Stimulated activated CD4-positive, alpha-beta T cell treated with anti-CD3 and anti-CD28 coated beads, TNF-alpha, amount 100 ng/mL, for 24 hours (primary cell): ENCODE measurements at regions not wholly inside any gene's neighbourhood (a gene's known extent, or its start where the extent isn't known, plus 50 kb on each side); places are given as distances from the start of the nearest gene placed in this dataset.
"Not testable (repeated sequence)": the region's sequence is repeated elsewhere in the genome, so short reads cannot be mapped to it uniquely, and the experiment has no call there.

Source experiments
- DNase-seq, 3 experiments: peaks; one replicate each; pipeline ENCODE4 v3.0.0-alpha.2; 2020; ENCODE audit warnings: low read depth in 3 of 3

DNA sequence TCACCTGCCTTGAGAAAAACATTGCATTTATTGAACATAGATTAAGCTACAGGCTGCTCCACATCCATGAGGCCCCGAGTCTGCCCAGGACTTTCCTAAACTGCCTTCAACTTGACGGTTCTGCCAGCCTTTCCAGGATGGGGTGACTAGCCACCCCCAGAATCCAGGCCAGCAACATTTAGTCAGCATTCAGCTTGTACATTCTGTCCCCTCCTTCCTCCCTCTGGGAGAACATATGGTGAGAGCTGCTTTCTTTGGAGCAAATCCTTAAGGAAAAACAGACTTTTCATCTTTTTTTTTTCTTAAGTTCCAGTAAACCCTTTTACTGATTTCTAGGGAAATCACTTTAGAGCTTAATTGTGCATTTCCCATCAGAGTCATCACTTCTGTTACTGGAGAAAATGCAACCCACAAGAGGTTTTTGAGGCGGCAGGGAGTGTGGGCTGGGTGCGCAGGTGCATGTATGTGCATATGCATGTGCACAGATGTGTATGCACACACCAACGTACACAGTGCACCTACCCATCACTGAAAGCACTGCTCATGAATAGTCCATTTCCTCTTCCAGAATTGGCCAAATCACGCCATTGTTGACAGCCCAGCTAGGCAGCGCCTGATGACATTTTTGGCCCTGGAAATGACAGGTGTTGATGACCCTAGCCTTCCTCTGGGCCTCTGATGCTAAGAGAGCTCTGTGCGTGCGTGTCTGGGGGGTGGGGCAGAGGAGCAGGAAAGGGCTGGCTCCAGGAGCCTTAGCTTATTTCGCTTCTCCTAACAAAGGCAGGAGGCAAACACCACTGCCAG, 145.6 kb downstream of the HSD17B3 start:
- no peak for DNase-seq

DNA sequence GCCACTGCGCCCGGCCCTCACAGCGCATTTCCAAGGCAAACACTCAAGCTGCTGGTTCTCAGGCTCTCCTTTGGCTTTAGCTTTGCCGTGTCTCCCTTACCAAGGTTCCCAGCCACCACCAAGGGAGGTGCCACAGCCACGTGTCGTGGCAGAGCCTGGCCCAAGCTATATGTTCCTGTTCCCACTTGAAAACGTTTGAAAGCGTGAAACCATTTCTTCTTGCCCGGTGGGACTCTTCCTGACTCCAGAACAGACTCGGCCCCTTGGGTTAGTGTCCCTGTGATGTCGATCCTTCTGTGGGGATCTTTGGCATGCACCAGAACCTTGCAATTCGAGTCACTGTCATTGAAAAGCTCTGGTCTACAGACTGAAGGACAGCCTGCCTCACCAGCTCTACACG, 147.9 kb downstream of the HSD17B3 start:
- DNase-seq = no peak

DNA sequence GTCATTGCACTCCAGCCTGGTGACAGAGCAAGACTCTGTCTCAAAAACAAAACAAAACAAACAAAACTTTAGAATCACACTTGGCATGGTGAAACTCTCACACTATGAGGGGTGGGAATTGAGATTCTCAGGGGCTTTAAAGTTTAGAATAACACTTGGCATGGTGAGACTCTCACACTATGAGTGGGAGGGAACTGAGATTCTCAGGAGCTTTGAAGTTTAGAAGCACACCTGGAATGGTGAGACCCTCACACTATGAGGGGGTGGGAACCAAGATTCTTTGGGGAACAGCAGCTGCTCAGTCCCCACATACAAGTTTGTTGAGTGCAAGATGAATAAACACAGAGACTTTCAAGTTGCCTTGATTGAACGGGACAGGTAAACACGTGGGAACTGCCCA, 149.4 kb downstream of the HSD17B3 start:
- DNase-seq = no peak

DNA sequence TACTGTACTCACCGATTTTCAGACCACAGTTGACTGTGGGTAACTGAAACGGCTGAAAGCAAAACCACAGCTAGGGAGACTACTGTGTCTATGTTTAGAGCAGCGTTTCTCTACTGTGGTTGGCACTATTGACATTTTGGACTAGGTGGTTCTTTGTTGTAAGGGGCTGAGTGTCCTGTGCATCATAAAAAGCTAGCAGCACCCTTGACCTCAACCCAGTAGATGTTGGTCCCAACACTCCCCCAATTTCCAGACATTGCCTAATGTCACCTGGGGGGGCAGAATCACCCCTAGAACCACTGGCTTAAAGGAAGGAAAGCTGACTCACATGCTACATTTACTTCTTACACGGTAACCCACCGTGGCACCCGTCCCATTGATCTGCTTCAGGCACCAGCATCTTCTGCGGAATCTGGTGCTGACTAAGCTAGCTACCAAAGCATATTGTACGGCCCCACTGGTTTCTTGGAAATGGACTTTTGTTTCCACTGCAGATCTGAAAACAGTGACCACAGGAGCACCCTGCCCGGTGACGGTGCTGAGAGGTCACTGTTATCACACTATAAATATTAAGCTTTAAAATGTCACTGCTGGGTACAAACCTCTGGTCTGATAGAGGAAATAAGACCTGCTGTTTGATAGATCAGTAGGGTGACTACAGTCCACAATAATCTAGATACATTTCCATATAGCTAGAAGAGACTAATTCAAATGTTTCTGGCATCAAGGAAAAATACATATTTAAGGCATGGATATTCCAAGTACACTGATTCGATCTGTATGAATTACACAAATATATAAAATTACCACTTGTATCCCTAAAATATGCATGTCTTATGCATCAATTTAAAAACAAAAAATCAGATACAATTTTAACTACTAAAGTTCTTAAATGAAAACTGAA, 151.4 kb downstream of the HSD17B3 start:
- DNase-seq = peak in 2 of 3 experiments; percentile 10 to 57

DNA sequence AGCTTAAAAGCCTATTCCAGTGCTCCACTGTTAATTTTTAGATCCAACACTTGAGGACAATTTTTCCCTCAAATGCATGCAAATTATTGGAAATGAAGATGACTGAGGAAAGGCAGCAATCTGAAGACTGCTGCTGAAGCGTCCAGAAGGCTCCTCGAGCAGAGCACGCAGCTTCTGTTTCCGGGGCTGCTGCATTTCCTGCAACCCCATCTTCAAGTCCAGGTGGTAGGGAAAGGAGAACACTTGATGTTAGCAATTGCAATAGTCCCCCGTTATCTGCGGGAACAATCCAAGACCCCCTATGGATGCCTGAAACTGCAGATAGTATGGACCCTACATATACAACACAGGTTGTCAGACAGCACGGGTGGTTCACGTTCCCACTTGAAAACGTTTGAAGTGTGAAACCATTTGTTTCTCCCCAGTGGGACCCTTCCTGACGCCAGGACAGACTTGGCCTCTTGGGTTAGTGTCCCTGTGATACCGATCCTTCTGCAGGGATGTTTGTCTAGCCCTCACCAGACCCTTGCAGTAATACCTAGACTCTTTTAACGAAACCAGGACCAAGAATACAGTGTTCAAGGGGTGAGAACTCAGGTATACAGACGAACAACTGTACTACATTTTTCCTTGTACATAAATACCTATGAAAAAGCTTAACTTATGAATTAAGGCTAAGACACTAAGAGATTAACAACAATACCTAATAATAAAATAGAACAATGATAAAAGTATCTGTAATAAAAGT, 152.3 kb downstream of the HSD17B3 start:
- DNase-seq = no peak

DNA sequence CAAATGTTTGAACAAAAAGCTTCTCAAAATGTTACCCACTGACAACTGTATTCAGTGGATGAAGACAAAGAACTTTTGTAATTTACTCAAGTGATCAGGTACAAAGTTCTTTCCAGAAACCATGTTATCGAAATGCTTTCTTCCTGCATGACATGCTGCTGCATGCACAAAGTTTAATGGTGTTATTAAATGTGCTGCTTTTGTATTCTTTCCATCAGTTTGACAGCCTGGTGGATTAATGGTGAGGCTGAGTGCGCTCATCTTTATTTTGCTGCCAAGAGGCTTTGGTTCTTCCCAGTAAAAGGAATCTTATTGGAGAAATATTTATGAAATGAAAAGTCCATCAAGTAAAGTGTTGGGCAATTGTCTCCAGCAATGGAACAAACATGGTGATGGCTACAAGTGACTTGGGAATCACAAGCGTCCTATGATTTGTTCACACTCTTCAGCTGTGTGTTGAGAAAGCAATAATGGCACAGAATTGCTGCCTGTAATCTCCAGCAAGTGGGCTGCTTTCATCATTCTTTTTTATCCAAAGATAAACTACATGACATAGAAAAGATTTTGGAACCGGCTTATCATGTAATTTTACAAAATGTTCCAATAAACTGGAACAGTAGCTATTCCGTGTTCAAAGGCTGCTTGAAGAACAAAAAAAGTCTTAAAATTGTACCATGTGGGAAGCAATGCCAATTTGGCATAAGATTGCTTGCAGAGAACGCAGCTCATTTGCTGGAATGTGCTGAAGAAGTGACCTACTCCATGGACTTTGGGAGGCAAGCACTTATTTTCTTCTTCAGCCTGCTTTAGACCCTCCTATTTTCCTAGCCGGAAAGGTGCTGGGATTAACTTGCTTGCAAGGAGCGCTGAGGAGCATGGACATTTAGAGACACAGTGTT, 153.1 kb downstream of the HSD17B3 start:
- no peak for DNase-seq

DNA sequence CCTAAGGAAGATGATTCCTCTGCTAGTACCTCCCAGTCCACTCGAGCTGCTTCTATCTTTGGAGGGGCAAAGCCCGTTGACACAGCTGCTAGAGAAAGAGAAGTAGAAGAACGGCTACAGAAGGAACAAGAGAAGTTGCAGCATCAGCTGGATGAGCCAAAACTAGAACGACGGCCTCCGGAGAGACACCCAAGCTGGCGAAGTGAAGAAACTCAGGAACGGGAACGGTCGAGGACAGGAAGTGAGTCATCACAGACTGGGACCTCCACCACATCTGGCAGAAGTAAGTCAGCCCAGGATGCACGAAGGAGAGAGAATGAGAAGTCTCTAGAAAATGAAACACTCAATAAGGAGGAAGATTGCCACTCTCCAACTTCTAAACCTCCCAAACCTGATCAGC, 154.9 kb downstream of the HSD17B3 start:
- DNase-seq = not testable (repeated sequence)

DNA sequence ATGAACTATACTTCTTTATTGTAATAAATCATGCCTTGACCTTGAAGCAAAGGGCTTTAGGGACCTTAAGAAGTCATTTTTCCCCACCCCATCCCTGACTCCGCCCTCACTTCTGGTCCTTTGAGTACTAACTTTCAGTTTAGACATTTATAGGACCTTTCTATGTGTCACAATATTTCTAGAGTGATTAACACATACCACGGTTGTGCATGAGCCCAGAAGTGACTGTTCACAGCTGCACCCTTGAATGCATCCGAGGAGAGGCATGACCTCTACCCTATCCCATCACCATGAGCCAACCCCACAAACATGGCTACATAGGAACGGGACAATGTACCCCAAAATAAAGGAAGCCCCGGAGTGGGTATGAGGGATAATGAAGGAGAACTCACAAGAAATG, 160.3 kb downstream of the HSD17B3 start:
- DNase-seq = no peak

DNA sequence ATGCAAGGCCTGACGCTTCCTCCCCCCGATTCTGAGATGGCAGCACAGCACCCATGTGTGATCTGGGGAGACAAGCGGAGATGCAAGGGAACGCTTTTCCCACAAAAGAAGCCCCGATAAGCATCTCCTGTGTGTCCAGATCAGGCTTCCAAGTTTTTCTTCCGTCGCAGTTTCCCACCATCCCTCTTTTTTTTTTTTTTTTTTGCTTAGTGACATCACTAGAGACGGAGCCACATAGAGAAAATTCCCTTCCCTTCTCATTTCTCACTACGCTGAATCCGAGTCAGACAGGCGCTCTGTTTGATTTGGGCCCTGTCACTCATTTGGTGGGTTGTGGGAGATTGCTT, 160.9 kb downstream of the HSD17B3 start:
- DNase-seq = no peak

DNA sequence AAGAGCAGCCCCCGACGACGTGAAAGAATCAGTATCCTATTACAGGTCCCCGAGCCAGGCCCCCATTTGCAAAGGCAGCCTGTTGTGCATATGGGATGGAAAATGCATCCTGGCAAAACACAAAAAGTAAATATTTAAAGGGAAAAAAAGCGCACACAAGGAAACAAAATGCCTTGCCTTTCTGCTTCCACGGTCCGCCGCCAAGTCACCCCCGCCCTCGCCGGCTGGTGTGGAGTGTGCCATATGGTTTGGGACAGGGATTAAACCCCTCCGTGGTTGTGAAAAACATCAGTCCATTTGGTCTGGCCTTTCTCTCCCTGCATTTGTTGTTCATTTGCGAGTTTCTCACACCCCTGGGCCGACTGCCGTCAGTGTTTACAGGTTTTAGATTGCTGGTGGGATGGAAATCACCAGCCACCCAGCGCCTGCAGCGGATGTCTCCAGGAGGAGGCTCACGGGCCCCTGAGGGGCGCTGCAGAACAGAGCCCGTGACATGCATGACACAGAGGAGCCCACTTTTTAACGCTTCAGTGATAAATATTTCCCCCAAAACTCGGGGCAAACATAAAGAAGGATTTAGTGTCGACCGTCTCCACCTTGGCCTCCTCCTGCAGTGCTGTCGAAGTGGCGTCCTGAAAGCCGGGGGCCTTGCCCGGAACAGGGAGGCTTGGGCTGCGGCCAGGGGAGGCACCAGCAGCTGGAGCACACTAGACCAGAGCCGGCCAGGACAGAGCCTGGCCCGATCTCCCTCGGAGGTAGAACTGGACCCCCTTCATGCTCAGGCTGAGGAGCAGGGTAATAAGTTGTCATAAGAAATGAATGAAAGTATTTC, 161.5 kb downstream of the HSD17B3 start:
- DNase-seq = no peak

DNA sequence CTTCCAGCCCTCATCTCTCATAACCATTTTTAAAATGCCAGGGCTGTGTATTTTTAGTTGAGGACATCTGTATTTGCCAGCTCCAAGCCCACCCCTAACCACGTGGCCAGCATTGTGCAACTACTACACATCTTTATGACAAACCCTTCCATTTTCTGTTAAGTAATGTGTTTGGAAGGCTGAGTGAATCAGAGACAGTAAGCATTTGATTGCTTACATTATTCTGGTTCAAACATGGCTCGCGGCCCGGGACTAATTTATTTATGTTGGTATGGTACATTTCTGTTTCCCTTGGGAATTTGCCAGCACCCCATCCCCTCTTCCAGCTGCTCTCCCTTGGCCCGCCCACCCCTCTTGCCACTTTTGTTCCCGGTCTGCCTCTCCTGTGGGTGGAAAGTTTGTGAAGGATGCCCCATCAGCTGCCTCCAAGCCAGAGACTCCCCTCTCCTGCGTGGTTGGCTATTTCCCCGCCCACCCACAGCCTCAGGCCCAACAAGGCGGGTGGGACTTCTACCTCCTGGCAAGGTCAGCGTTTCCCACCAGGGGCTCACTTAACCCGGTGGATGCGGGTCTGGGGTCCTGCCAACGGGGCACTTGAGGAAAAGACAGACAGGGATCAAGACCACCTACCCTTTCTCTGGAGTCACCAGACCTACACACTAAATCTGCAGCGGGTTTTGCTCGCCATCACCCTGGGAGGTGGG, 162.2 kb downstream of the HSD17B3 start:
- no peak for DNase-seq

DNA sequence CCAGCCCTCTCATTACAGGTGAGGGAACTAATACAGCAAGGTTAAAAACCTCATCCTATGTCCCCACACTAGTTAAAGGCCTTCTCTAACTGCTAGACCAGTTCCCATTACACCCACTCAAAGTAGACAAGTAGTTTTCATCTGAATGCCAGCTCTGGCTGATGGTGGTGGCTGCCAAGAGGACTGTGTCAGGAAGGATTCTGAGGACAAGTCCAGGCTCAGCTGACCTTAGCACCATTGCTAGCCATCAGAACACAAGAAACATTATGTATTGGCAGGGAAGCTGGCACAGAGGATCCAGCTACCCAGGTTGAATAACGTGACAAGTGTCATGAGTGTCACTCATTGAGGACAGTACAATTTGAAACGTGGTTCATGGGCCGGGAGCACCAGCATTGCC, 163.4 kb downstream of the HSD17B3 start:
- DNase-seq = no peak

DNA sequence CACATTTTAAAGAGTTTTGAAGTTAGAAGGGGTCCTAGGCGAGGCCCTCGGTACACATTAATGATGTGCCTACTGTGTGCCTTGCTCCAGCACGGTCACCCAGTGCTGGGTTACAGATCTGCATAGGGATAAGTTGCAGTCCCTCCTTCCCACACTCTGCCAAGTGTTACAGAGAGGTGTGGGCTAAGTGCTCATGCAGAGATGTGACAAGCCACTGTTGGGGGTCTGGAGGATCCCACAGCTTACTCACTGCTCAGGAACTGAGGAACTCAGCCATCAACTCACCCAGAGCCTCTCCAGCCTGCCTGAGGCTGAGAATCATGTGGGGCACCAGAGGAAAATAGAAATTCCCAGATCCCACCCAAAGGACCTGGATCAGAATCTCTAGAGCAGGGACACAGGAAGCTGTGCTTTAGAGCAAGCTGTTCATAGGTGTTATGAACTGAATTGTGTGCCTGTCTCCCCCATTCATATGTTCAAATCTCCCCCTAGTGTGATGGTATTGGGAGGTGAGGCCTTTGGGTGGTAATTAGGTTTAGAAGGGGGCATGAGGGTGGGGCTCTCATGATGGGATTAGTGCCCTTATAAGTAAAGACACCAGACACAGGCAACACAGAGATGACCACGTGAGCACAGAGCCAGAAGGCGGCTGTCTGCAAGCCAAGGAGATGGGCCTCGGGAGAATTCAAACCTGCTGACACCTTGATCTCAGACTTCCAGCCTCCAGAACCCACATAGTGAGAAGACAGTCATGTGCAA, 164.1 kb downstream of the HSD17B3 start:
- DNase-seq = no peak

DNA sequence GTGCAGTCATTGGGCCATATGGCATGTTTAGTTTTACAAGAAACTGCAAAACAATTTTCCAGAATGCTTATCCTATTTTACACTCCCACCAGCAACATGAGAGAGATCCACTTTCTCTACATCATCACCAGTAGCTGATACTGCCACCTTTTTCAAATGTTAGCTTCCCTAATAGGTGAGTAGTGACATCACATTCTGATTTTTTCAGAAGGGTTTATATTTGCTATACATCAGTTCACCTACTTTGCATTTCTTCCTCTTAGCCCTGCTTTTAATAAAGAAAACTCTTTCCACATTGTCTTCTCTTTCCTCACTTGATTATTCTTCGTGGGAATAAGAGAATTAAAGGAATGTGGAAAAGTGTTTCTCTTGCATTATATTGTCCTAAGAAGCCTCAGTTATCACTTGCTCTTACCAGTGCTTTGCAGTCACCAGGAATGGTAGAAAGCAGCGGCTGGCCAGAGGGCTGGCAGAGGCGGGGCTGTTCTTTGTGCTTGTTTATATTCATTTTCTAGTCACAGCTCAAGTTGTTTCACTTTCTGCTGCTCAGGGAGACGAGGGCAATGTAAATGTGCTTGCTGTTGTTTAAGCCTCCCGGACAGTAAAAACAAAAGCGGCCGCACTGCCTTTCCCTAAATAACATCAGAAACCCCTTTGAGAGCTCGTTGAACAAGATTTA, 164.8 kb downstream of the HSD17B3 start:
- no peak for DNase-seq

DNA sequence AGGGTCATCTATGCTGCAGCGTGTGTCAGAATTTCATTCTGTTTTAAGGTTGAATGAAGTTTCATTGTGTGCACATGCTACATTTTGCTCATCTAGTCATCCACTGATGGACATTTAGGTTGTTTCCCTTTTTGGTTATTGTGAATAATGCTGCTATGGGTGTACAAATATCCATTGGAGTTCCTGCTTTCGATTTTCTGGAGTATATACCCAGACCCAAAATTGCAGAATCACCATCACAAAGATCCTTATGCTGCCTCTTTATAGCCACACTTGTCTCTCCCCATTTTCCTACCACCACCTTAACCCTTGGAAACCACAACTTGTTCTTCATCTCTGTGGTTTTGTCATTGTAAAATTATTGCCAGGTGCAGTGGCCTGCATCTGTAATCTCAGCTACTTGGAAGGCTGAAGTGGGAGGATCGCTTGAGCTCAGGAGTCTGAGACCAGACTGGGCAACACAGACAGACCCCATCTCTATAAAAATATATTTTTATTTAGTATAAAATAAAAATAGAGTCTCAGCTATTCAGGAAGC, 166.2 kb downstream of the HSD17B3 start:
- DNase-seq = no peak

DNA sequence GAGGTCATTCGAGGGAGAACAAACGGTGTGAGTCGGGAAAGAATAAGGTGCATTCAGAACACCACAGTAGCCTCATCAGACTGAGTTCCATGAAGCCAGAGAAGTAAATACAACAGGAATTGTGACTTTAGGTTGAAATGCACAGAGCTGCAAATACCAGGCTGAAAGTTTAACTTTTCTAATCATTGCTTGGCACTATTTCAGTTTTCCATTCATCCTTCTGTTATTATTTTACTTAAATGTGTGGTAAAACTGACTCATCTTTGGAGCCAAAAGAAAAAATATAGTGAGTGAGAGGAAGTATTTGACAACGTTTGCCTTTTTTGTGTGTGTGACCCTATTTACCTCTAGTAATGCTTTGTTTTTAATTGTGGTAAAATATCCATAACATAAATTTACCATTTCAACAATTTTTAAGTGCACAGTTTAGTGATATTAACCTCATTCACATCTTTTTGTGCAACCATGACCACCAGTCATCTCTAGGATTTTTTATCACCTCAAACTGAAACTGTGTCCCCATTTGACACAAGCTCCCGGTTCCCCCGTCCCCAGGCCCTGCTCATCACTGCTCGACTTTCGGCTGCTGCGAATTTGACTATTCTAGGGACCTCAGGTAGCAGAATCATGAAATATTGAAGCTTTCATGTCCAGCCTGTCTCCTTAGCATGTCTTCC, 166.8 kb downstream of the HSD17B3 start:
- no peak for DNase-seq

DNA sequence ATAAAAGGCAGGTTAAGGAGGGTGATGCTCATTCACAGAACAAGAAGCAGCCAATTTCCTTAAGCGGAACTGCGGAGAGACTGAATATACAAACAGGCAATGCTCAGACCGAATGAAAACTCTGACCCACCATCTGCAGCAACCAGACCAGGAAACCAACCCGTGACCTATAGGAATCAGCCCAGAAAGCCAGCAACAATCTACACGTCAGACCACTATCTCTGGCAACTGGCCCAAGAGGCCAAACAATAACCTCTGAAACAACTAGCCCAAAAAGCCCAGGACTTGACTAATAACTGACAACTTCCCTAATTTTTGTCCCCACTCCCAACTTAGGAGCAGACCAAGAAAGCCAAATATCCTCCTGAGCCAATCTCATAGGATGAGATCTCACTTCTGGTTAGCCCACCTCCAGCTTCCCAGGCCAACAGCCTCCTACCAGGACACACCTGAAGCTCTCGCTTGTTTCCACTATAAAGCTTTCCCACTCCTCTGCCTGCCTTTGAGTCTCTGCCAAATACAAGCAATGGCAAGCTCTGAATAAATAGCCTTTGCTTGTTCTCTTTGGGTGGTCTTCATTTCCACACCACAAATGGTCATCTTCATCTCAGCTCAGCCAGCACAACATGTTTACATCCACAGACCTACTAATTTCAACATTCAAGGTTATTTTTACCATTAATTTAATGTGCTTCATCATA, 168.5 kb downstream of the HSD17B3 start:
- DNase-seq = no peak
